PC-9 (cell line): ENCODE measurements at regions not wholly inside any gene's neighbourhood (a gene's known extent, or its start where the extent isn't known, plus 50 kb on each side); places are given as distances from the start of the nearest gene placed in this dataset.
"Not testable (repeated sequence)": the region's sequence is repeated elsewhere in the genome, so short reads cannot be mapped to it uniquely, and the experiment has no call there.

Experiments used
- BruUV-seq: library from RNA; stranded (reverse); fragments of 400-500 nt; replicated peaks from 2 replicates; lab custom pipeline; 2021; lab: Mats Ljungman, UMichigan
- CTCF ChIA-PET: fragments of 300-600 bp; sonication (Branson Sonifier 250); formaldehyde crosslinking; loops from one replicate; lab custom pipeline; 2022; ENCODE audit warnings: antibody characterized with exemption; lab: Charles Lee
- POLR2A ChIA-PET: fragments of 300-600 bp; sonication (Branson Sonifier 250); formaldehyde crosslinking; loops from one replicate; lab custom pipeline; 2022; ENCODE audit warnings: antibody characterized with exemption; ENCODE audit not compliant: unreplicated experiment; lab: Charles Lee
- DNase-seq, 2 experiments: peaks; one replicate each; pipeline versions ENCODE4 v3.0.0 to v3.0.0-alpha.2; 2015 to 2022; ENCODE audit warnings: mixed read lengths in 1 of 2
- H2AFZ ChIP-seq: fragments of 200-600 bp; sonication (generic); 2 replicates; pipeline ENCODE4 v1.8.1; 2017; ENCODE audit warnings: antibody characterized with exemption
- H3F3A ChIP-seq: fragments of 200-600 bp; sonication (generic); 2 replicates; pipeline ENCODE4 v1.8.1; 2017; ENCODE audit warnings: antibody characterized with exemption, mild to moderate bottlenecking, low read depth; ENCODE audit not compliant: insufficient read depth
- H3K27ac ChIP-seq: fragments of 200-600 bp; sonication (generic); 2 replicates; pipeline ENCODE4 v1.6.1; 2016; ENCODE audit warnings: mixed run types
- H3K27me3 ChIP-seq: fragments of 200-600 bp; sonication (generic); 2 replicates; pipeline ENCODE4 v1.6.1; 2016; ENCODE audit warnings: low read depth, mixed run types; ENCODE audit not compliant: insufficient read depth
- H3K36me3 ChIP-seq: fragments of 200-600 bp; sonication (generic); 2 replicates; pipeline ENCODE4 v1.6.1; 2016; ENCODE audit warnings: low read depth, mixed run types
- H3K4me1 ChIP-seq: fragments of 200-600 bp; sonication (generic); replicated peaks from 2 replicates; pipeline ENCODE4 v1.6.1; 2016; ENCODE audit warnings: mixed run types; ENCODE audit not compliant: insufficient read depth
- H3K4me2 ChIP-seq: fragments of 200-600 bp; sonication (generic); 2 replicates; pipeline ENCODE4 v1.6.1; 2017; ENCODE audit warnings: mixed run types
- H3K4me3 ChIP-seq: fragments of 200-600 bp; sonication (generic); 2 replicates; pipeline ENCODE4 v1.6.1; 2016; ENCODE audit warnings: mixed run types
- H3K79me2 ChIP-seq: fragments of 200-600 bp; sonication (generic); 2 replicates; pipeline ENCODE4 v1.6.1; 2017; ENCODE audit warnings: low read depth, mixed run types
- H3K9me2 ChIP-seq: fragments of 200-600 bp; sonication (generic); 2 replicates; pipeline ENCODE4 v1.8.1; 2017; ENCODE audit warnings: mild to moderate bottlenecking; ENCODE audit not compliant: insufficient read depth
- H3K9me3 ChIP-seq: fragments of 200-600 bp; sonication (generic); 2 replicates; pipeline ENCODE4 v1.8.1; 2016; ENCODE audit warnings: low read depth; ENCODE audit not compliant: insufficient read depth
- H4K20me1 ChIP-seq: fragments of 200-600 bp; sonication (generic); 2 replicates; pipeline ENCODE4 v1.8.1; 2017; ENCODE audit not compliant: insufficient read depth
- intact Hi-C: fragments of 100-400 bp; cut with micrococcal nuclease; formaldehyde crosslinking; loops from one replicate; pipeline ENCODE4 v1.10.0; 2022; ENCODE audit not compliant: unreplicated experiment

GRCh38 chrX:3881255-3881895, 167.9 kb upstream of the PRKX start:
- CTCF ChIA-PET, H3F3A ChIP-seq, DNase-seq, H3K4me1 ChIP-seq, H3K9me3 ChIP-seq, H2AFZ ChIP-seq, H3K27ac ChIP-seq, BruUV-seq, H3K36me3 ChIP-seq, H3K4me3 ChIP-seq, POLR2A ChIA-PET, H3K4me2 ChIP-seq, H3K27me3 ChIP-seq, H4K20me1 ChIP-seq, H3K9me2 ChIP-seq, intact Hi-C loops, H3K79me2 ChIP-seq: not testable (repeated sequence)

DNA sequence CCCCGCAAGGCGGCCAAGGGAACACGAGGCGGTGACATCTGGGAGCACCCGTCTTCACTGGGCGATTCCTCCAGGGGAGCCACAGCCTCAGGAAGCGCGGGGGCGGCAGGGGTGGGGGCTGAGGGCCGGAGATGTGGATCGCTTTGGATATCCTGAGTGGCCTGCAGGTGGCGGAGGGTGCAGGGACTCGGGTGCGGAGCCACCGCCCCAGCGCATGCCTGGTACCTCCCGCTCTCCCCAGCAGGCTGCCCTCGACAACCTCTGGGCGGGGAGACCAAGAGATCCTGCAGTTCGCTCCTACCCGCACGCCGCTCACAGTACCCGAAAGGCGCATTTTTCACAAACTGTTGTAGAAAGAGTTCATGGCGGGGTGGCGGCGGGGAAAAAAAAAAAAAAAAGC, 162.9 kb upstream of the PRKX start:
- H3K4me3 ChIP-seq, intact Hi-C loops, CTCF ChIA-PET, H3K27me3 ChIP-seq, H3K79me2 ChIP-seq, H3K4me2 ChIP-seq, H3K36me3 ChIP-seq, H3K9me2 ChIP-seq, H2AFZ ChIP-seq, H3F3A ChIP-seq, H4K20me1 ChIP-seq, DNase-seq, POLR2A ChIA-PET, H3K4me1 ChIP-seq, H3K27ac ChIP-seq, BruUV-seq, H3K9me3 ChIP-seq: not testable (repeated sequence)

GRCh38 chrX:3875638-3876037, 162.2 kb upstream of the PRKX start:
- POLR2A ChIA-PET, H3K4me2 ChIP-seq, H3K9me3 ChIP-seq, H3K27me3 ChIP-seq, H3F3A ChIP-seq, H3K79me2 ChIP-seq, H3K27ac ChIP-seq, H3K4me1 ChIP-seq, DNase-seq, intact Hi-C loops, BruUV-seq, CTCF ChIA-PET, H3K36me3 ChIP-seq, H3K4me3 ChIP-seq, H2AFZ ChIP-seq, H3K9me2 ChIP-seq, H4K20me1 ChIP-seq: not testable (repeated sequence)

DNA sequence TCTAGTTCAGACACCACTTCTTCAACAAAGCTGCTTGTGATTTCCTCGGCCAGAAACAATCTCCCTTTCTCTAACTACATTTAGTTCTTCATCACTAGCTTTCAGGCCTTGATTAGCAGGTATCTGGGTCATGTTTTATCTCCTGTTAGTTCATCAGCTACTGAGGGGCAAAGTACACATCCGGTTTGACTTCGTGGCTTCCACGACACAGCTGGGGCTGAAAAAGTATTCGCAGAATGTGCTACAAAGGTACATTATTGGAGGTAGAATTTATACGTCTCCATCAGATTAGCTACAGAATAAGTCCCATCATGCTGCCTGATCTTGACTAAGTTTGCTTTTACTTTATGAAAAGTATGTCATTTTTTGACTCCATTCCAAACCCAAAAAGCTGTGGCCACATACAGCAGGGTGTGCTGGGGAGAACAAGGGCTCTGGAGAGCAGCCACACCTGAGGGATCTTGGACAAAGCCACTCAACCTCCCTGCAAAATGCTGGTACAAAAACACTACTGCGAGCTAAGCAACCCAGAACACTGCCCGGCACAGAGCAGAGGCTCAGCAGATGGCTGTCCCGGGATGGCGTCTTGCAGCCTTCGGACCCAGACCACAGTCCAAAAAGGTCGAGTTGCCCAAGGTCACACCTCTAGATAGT, 158.9 kb upstream of the PRKX start:
- POLR2A ChIA-PET, H3K79me2 ChIP-seq, intact Hi-C loops, H3K36me3 ChIP-seq, BruUV-seq, H3K27ac ChIP-seq, H3K4me3 ChIP-seq, CTCF ChIA-PET, H3K4me2 ChIP-seq, H4K20me1 ChIP-seq, H3K9me2 ChIP-seq, H2AFZ ChIP-seq, H3K4me1 ChIP-seq, H3K9me3 ChIP-seq, H3K27me3 ChIP-seq, DNase-seq, H3F3A ChIP-seq: not testable (repeated sequence)

DNA sequence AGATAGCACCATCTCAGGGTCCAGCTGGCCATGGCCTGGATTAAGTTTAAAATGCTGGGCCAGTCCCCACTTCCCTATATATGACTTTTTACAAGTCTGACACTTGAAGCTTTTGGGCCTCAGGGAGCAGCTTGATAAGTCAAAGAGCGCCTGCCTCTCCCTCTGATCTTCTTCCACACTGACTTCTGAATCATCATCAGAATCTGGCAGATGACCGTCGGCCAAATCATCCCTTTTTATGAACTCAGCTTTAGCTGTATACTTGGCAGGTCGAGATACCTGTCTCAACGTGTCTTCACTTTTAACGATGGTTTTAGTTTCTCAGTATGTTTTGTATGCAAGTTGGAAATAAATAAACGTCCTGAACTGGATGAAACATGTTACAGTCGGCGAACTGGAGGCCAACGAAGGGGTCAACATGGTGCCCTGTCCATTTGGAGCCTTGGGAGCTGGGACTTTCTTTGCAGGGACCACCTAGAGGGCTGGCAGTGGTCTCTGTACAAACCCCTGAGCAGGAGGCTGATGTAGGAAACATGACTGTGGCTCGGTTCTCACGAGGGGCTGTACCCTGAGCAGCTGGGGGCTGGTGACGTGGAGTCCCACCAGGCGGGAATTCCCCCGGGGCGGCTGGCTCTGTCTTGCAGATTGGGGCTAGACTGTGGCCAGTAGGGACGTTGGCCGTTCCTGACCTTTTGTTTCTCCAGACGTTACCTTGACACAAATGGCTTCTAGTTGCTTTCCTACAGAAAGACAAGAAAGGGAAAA, 153.8 kb upstream of the PRKX start:
- H3F3A ChIP-seq, H3K4me2 ChIP-seq, POLR2A ChIA-PET, H3K4me3 ChIP-seq, H4K20me1 ChIP-seq, H3K79me2 ChIP-seq, intact Hi-C loops, H3K36me3 ChIP-seq, BruUV-seq, H3K27ac ChIP-seq, H3K4me1 ChIP-seq, H2AFZ ChIP-seq, H3K9me2 ChIP-seq, DNase-seq, CTCF ChIA-PET, H3K9me3 ChIP-seq, H3K27me3 ChIP-seq: not testable (repeated sequence)

GRCh38 chrX:3858332-3858731, 144.9 kb upstream of the PRKX start:
- H4K20me1 ChIP-seq, H3K27ac ChIP-seq, H3F3A ChIP-seq, H3K9me2 ChIP-seq, H3K4me2 ChIP-seq, H2AFZ ChIP-seq, H3K9me3 ChIP-seq, POLR2A ChIA-PET, H3K4me1 ChIP-seq, H3K4me3 ChIP-seq, H3K36me3 ChIP-seq, H3K27me3 ChIP-seq, intact Hi-C loops, DNase-seq, H3K79me2 ChIP-seq, BruUV-seq, CTCF ChIA-PET: not testable (repeated sequence)

- H3K4me3 ChIP-seq, H3K9me3 ChIP-seq, intact Hi-C loops, CTCF ChIA-PET, H3K4me1 ChIP-seq, POLR2A ChIA-PET, H3K79me2 ChIP-seq, H3K36me3 ChIP-seq, H2AFZ ChIP-seq, H3F3A ChIP-seq, H3K27me3 ChIP-seq, H3K27ac ChIP-seq, DNase-seq, BruUV-seq, H3K9me2 ChIP-seq, H4K20me1 ChIP-seq, H3K4me2 ChIP-seq: not testable (repeated sequence)
Observed at GRCh38 chrX:3843522-3844145, 130.2 kb upstream of the PRKX start.
